ENCODE measurements at regions not wholly inside any gene's neighbourhood (a gene's known extent, or its start where the extent isn't known, plus 50 kb on each side); places are given as distances from the start of the nearest gene placed in this dataset.

DNA sequence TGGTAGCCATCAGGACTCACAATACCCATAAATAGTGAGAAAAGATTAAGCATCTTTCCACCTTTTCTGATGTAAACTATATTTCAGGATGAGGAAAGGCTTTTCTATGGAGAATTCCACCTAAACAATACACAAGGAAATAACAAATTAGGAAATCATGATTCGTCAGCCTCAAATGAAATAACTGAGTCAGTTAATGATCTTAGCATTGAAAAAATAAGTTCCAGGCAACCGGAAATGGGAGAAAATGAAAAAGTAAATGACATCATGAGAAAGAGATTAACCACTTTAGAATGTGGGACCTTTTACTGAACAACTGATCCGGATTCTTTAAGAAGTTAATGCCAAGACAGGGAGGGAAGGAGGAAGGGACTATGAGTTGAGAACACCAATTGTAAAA, 742.3 kb downstream of the TNS3 start:
- TF ChIP-seq, protein P1, sequence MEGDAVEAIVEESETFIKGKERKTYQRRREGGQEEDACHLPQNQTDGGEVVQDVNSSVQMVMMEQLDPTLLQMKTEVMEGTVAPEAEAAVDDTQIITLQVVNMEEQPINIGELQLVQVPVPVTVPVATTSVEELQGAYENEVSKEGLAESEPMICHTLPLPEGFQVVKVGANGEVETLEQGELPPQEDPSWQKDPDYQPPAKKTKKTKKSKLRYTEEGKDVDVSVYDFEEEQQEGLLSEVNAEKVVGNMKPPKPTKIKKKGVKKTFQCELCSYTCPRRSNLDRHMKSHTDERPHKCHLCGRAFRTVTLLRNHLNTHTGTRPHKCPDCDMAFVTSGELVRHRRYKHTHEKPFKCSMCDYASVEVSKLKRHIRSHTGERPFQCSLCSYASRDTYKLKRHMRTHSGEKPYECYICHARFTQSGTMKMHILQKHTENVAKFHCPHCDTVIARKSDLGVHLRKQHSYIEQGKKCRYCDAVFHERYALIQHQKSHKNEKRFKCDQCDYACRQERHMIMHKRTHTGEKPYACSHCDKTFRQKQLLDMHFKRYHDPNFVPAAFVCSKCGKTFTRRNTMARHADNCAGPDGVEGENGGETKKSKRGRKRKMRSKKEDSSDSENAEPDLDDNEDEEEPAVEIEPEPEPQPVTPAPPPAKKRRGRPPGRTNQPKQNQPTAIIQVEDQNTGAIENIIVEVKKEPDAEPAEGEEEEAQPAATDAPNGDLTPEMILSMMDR (IDR thresholded peaks at IDR 0.05) = no peak
- TF ChIP-seq POLR2A (IDR thresholded peaks at IDR 0.05) = no peak
- DNase-seq (ENCODE audit: low spot score in 2 of 2) = no peak
- intact Hi-C loops (cut with DNase I; ENCODE audit: low total_unique reads) = no loop called here
- WGBS, 2 donors = 69 to 71% methylated on average over 3 of the region's 3 CpGs
- H3K4me3 ChIP-seq (ENCODE audit: low read depth, poor library complexity, severe bottlenecking) = no peak overlapping the region

DNA sequence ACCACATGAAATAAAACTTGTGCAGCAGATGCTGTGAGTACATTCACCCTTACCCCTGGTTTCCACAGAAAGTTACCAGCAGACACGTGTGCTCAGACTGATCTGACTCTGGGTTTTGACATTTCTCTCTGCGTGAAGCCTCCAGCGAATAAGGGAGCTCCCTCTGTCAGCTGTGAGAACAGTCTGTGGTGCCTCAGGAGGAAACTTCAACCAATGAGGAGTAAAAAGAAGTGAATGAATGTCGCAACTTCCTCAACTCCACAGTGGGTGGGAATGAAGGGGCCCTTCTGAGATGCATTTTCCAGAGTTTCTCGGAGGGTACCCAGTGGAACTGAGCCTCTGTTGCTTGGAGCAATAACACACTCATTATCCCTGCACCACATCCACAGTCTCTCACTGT, 743.4 kb downstream of the TNS3 start:
- DNase-seq (ENCODE audit: low spot score in 2 of 2) = no peak
- no peak overlapping the region for H3K4me3 ChIP-seq (ENCODE audit: low read depth, poor library complexity, severe bottlenecking)
- no peak for TF ChIP-seq POLR2A (IDR thresholded peaks at IDR 0.05)
- TF ChIP-seq, protein P1 (IDR thresholded peaks at IDR 0.05) = no peak
- WGBS, 2 donors = 81 to 82% methylated on average over 5 of the region's 5 CpGs
- intact Hi-C loops (cut with DNase I; ENCODE audit: low total_unique reads) = no loop called here

DNA sequence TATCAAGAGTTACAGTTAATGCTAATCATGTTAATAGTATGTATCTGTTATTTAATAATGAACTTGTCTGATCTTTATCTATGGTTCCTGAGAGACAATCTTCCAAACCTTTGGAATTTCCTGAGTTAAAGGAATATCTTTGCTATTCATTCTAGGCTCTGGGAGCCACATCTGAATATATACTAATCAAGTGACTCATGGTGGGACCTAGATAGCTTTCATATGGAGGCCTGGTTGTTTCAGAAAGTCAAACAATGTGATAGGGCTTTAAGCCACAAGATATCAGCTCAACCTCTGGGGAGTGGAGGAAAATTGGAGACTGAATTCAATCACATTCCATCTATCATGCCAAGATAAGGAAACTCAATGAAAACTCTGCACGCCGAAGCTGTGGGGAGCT, 746.4 kb downstream of the TNS3 start:
- intact Hi-C loops (cut with DNase I; ENCODE audit: low total_unique reads) = no loop called here

DNA sequence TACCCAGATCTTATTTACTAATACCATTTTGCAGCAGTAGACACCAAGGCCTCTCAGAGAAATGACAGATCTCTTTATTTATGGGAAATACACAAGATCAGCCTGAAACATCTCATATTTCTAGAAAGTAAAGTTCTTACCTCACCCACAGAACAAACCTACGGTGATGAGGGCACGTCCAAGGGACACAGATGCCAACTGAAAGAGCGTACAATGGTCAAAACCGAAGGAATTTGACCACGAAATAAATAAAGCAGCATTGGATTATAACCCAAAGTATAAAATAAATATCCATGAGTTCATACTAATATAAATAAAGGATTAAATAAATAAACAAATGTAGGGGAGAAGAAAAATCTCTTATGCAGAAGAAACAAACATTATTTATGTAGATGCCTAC, 747.0 kb downstream of the TNS3 start:
- intact Hi-C loops (cut with DNase I; ENCODE audit: low total_unique reads) = no loop called here

More for the DNA sequence above, 746.4 kb downstream of the TNS3 start:
- no peak overlapping the region for H3K4me3 ChIP-seq (ENCODE audit: low read depth, poor library complexity, severe bottlenecking)
- no peak for DNase-seq (ENCODE audit: low spot score in 2 of 2)
- WGBS, 2 donors = 87 to 89% methylated on average over 2 of the region's 2 CpGs
- TF ChIP-seq POLR2A (IDR thresholded peaks at IDR 0.05) = no peak

DNA sequence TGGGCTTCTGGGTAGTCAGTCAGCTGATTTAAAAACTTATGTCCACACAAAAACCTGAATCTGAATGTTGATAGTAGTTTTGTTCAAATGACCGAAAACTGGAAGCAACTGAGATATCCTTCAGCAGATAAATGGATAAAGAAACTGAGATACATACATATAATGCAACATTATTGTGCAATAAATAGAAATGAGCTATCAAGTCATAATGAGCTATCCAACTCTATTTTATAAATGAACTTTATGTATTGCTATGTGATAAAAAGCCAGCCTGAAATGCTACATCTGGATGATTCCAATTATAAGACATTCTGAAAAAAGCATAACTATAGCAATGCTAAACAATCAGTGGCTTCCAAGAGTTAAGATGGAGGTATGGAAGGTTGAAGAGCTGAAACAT, 748.7 kb downstream of the TNS3 start:
- 92 to 100% methylated on average over 1 of the region's 1 CpG for WGBS, 2 donors
- H3K4me3 ChIP-seq (ENCODE audit: low read depth, poor library complexity, severe bottlenecking) = no peak overlapping the region
- no peak for DNase-seq (ENCODE audit: low spot score in 2 of 2)
- TF ChIP-seq, protein P1 (IDR thresholded peaks at IDR 0.05) = no peak
- TF ChIP-seq POLR2A (IDR thresholded peaks at IDR 0.05) = no peak
- intact Hi-C loops (cut with DNase I; ENCODE audit: low total_unique reads) = no loop called here

More for the DNA sequence above, 747.0 kb downstream of the TNS3 start:
- 90% methylated on average over 5 of the region's 5 CpGs for WGBS, 2 donors
- no peak for TF ChIP-seq POLR2A (IDR thresholded peaks at IDR 0.05)
- TF ChIP-seq, protein P1 (IDR thresholded peaks at IDR 0.05) = no peak
- DNase-seq (ENCODE audit: low spot score in 2 of 2) = no peak
- H3K4me3 ChIP-seq (ENCODE audit: low read depth, poor library complexity, severe bottlenecking) = no peak overlapping the region

DNA sequence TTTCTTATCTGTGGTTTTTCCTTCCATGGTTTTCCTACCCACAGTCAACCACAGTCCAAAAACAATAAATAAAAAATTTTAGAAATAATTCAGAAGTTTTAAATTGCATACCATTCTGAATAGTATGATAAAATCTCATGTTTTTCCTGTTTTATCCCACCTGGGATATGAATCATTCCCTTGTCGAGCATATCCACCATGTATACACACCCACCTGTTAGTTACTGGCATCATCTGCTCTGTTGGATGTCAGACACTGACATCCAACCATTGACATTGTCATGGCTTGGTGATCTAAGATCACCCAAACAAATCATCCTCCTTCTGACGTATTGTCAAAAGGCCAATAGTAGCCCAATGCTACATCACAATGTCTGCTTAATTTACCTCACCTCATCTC, 749.8 kb downstream of the TNS3 start:
- H3K4me3 ChIP-seq (ENCODE audit: low read depth, poor library complexity, severe bottlenecking) = no peak overlapping the region
- TF ChIP-seq, protein P1 (IDR thresholded peaks at IDR 0.05) = no peak
- no peak for TF ChIP-seq POLR2A (IDR thresholded peaks at IDR 0.05)
- intact Hi-C loops (cut with DNase I; ENCODE audit: low total_unique reads) = no loop called here
- WGBS, 2 donors = 71 to 72% methylated on average over 2 of the region's 2 CpGs
- no peak for DNase-seq (ENCODE audit: low spot score in 2 of 2)
